ENCODE measurements at regions not wholly inside any gene's neighbourhood (a gene's known extent, or its start where the extent isn't known, plus 50 kb on each side); places are given as distances from the start of the nearest gene placed in this dataset.

GRCh38 chr5:62732677-62733121 is 154.1 kb downstream of the LRRC70 start:
- Histone ChIP-seq H2BK12ac (ENCODE audit: low read depth, low read length) (no peak overlapping the region), H3K23me2 (ENCODE audit: low read depth, low read length) (no peaks in the 10 kb centered on the region), H4K91ac (replicated peaks; ENCODE audit: insufficient read length, low read length) (no peak overlapping the region), H4K20me1 (replicated peaks in 1 of 2; ENCODE audit: control insufficient read depth in 1 of 2, insufficient read depth in 2 of 2, low read length in 2 of 2) (no peaks in the 10 kb centered on the region), H3K36me3 (ENCODE audit: control insufficient read depth in 2 of 4, insufficient read depth in 4 of 4, low read length in 3 of 4) (no peaks in the 10 kb centered on the region; a peak in 1 of 8 replicates), H3K4me3 (ENCODE audit: extremely low read depth in 1 of 4, insufficient read depth in 2 of 4, low read depth in 3 of 4, low read length in 4 of 4) (no peak overlapping the region), H3K9ac (replicated peaks in 1 of 4; ENCODE audit: extremely low read depth in 1 of 4, low read depth in 3 of 4, low read length in 3 of 4) (no peak overlapping the region), H3K14ac (ENCODE audit: insufficient read length) (no peak overlapping the region), H2AFZ (ENCODE audit: low read length) (no peak overlapping the region), H2AK5ac (ENCODE audit: low read depth, low read length) (no peak overlapping the region), H3K27ac (ENCODE audit: low read depth, low read length) (no peak overlapping the region), H3K23ac (ENCODE audit: insufficient read length) (no peak overlapping the region), H3K79me2 (ENCODE audit: control insufficient read depth in 1 of 2, insufficient read depth in 2 of 2, low read length in 2 of 2) (no peaks in the 10 kb centered on the region), H2BK20ac (ENCODE audit: low read length) (no peak overlapping the region), H3K79me1 (ENCODE audit: low read depth, low read length) (no peaks in the 10 kb centered on the region), H2BK120ac (replicated peaks; ENCODE audit: low read depth, low read length) (no peak overlapping the region), H3K4ac (replicated peaks; ENCODE audit: insufficient read length, low read depth, low read length) (no peak overlapping the region), H4K8ac (ENCODE audit: extremely low read depth, insufficient read depth, low read length) (no peak overlapping the region), H2BK5ac (ENCODE audit: low read depth, low read length) (no peak overlapping the region), H3K27me3 (replicated peaks in 1 of 4; ENCODE audit: control insufficient read depth in 3 of 4, extremely low read depth in 1 of 4, insufficient read depth in 3 of 4, low read length in 3 of 4) (no peaks in the 10 kb centered on the region), H2BK15ac (ENCODE audit: low read length) (no peak overlapping the region), H3K56ac (replicated peaks; ENCODE audit: insufficient read length, low read depth, low read length) (no peak overlapping the region), H3K4me2 (ENCODE audit: insufficient read depth in 1 of 2, low read depth in 2 of 2, low read length in 2 of 2) (no peak overlapping the region), H3K4me1 (replicated peaks in 1 of 4; ENCODE audit: control insufficient read depth in 3 of 4, insufficient read depth in 4 of 4, low read length in 3 of 4) (peaks cover 0 to under 1% (median 0%) of the 10 kb centered on the region in 4 experiments; a peak in 1 of 7 replicates), H3K18ac (ENCODE audit: extremely low read depth, low read length) (no peak overlapping the region), H3K9me3 (ENCODE audit: insufficient read depth in 2 of 2, low read depth in 1 of 2, low read length in 1 of 2) (no peaks in the 10 kb centered on the region; a peak in 1 of 4 replicates), H4K5ac (ENCODE audit: insufficient read length, low read depth, low read length) (no peak overlapping the region)
- whole genome bisulfite sequencing, 2 experiments (ENCODE audit: extremely low coverage in 1 of 2, insufficient coverage in 1 of 2, insufficient read length in 1 of 2, insufficient replicate concordance in 2 of 2, low coverage in 1 of 2, low lambda C conversion rate in 2 of 2, missing lambda C conversion rate in 1 of 2) = 76% methylated on average over 1 of the region's 1 CpG; no CpG with 5 or more reads in 1 of the 2 experiments
- TF ChIP-seq EGR1 (IDR thresholded peaks at IDR 0.05; ENCODE audit: borderline replicate concordance, low read depth, low read length) (no peak), MAX (IDR thresholded peaks at IDR 0.05) (no peak), GTF2F1 (IDR thresholded peaks at IDR 0.05; ENCODE audit: borderline replicate concordance, low read depth, low read length) (no peak), CREB1 (IDR thresholded peaks at IDR 0.05) (no peak), NRF1 (IDR thresholded peaks at IDR 0.05; ENCODE audit: low read depth, low read length) (no peak), EZH2 (IDR thresholded peaks at IDR 0.05; ENCODE audit: low read depth, low read length, severe bottlenecking) (no peak), YY1 (IDR thresholded peaks at IDR 0.05; ENCODE audit: low read depth, low read length) (no peak), RXRA (IDR thresholded peaks at IDR 0.05; ENCODE audit: insufficient read depth, low read depth, low read length) (no peak), JUND (IDR thresholded peaks at IDR 0.05; ENCODE audit: low read length) (no peak), RBBP5 (IDR thresholded peaks at IDR 0.05; ENCODE audit: borderline replicate concordance, low read depth, low read length) (no peak), CBX5 (IDR thresholded peaks at IDR 0.05; ENCODE audit: low read depth, low read length) (no peak), RFX5 (IDR thresholded peaks at IDR 0.05; ENCODE audit: borderline replicate concordance, low read depth, low read length) (no peak)
- DNase-seq (ENCODE audit: low read depth in 1 of 2, low spot score in 2 of 2) (no peak), FAIRE-seq (no peak)
- ChIA-PET CTCF (ENCODE audit: partially characterized antibody) (no interaction called here), POLR2A (ENCODE audit: partially characterized antibody) (no interaction called here)

Measured in H1 (cell line).